PC-9 (cell line): ENCODE measurements at regions not wholly inside any gene's neighbourhood (a gene's known extent, or its start where the extent isn't known, plus 50 kb on each side); places are given as distances from the start of the nearest gene placed in this dataset.

Experiments
- EZH2 ChIP-seq: fragments of 200-600 bp; sonication (generic); IDR thresholded peaks from 2 replicates; pipeline ENCODE4 v1.8.0; 2017; ENCODE audit warnings: antibody characterized with exemption, low read depth
- TF ChIP-seq, protein P1 (sequence below): fragments of 200-600 bp; sonication (generic); conservative IDR thresholded peaks from 2 replicates; pipeline ENCODE4 v1.6.1; 2017; ENCODE audit warnings: mixed run types, antibody characterized with exemption, mild to moderate bottlenecking, moderate library complexity

DNA sequence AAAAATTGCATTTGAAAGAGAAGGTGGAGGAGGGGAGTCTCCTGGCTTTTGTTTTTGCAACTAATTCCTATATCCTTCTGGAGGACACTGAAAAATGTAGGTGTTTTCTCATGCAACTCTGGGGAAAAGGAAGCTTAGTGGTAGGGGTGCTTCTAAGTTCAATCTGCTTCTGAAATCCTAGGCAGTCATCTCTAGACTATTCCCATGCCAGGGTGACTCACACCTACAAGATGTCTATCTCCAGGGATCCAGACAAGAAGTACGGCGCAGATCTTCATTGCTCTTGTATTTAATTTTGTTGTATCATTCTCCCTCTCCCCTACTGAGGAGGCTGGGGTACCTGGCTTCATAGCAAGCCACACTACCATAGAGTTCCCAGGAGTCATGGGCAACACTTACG is 258.8 kb downstream of the PHF14 start:
- TF ChIP-seq, protein P1, sequence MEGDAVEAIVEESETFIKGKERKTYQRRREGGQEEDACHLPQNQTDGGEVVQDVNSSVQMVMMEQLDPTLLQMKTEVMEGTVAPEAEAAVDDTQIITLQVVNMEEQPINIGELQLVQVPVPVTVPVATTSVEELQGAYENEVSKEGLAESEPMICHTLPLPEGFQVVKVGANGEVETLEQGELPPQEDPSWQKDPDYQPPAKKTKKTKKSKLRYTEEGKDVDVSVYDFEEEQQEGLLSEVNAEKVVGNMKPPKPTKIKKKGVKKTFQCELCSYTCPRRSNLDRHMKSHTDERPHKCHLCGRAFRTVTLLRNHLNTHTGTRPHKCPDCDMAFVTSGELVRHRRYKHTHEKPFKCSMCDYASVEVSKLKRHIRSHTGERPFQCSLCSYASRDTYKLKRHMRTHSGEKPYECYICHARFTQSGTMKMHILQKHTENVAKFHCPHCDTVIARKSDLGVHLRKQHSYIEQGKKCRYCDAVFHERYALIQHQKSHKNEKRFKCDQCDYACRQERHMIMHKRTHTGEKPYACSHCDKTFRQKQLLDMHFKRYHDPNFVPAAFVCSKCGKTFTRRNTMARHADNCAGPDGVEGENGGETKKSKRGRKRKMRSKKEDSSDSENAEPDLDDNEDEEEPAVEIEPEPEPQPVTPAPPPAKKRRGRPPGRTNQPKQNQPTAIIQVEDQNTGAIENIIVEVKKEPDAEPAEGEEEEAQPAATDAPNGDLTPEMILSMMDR, result no peak
- no peak for TF ChIP-seq EZH2
